ENCODE measurements at regions not wholly inside any gene's neighbourhood (a gene's known extent, or its start where the extent isn't known, plus 50 kb on each side); places are given as distances from the start of the nearest gene placed in this dataset.
A peak's percentile ranks its signal among the peaks of the same experiment; 100 is the strongest.

DNA sequence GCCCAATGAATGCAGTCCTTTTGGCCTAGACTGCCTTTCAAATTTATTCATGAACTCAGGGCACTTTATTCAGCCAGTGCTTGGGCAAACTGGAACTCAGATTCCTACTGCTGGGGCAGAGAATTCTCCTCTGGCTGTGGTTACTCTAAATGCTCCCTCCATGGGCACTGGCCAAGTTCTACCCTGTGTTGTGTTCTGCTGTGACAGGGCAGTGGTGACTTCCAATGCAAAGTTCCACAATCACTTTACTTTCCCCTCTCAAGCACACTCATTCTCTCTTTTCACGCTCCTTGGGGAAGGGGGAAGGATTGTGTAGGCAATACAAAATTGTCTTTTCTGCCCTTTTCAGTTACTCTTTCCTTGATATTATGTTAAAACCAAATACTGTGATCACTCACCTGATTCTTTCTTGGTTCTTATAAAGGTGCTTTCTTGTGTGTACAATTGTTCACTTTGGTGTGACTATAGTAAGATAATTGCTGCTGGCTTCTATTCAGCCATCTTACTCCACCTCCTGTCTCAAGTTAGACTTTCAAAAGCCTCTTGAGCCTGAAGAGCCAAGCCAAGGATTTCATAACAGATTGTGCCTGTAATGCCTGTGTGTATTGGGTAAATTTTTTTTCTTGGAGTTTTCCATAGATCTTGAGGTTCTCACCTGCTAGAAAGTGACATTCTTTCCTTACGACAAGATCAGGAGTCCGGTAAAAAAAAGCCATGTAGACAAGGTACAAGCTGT lies 1078.6 kb downstream of the FAM133A start:
- TF ChIP-seq, protein P1, sequence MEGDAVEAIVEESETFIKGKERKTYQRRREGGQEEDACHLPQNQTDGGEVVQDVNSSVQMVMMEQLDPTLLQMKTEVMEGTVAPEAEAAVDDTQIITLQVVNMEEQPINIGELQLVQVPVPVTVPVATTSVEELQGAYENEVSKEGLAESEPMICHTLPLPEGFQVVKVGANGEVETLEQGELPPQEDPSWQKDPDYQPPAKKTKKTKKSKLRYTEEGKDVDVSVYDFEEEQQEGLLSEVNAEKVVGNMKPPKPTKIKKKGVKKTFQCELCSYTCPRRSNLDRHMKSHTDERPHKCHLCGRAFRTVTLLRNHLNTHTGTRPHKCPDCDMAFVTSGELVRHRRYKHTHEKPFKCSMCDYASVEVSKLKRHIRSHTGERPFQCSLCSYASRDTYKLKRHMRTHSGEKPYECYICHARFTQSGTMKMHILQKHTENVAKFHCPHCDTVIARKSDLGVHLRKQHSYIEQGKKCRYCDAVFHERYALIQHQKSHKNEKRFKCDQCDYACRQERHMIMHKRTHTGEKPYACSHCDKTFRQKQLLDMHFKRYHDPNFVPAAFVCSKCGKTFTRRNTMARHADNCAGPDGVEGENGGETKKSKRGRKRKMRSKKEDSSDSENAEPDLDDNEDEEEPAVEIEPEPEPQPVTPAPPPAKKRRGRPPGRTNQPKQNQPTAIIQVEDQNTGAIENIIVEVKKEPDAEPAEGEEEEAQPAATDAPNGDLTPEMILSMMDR (IDR thresholded peaks at IDR 0.05; ENCODE audit: low read depth, low read length): no peak

DNA sequence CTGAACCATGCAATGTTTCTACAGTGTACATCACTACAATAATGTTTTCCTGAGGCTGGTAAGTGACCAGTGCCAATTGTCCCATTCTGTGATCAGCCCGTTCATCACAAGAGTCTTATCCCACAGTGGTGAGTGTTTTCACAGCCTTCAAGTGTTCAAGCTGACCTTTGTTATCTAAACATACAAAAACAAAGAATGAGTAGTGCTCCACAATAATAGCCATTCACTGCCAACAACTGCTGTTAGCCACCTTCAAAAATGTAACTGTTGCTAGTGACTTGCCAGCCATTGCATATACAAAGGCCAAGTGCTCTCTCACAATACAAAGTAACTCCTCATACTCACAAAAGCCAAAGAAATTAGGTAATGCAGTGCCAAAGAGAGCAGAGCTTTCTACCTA lies 1084.1 kb downstream of the FAM133A start:
- TF ChIP-seq, protein P1 (IDR thresholded peaks at IDR 0.05; ENCODE audit: low read depth, low read length): no peak
- DNase-seq (ENCODE audit: extremely low read depth, low read depth): no peak

More for the DNA sequence above, 1078.6 kb downstream of the FAM133A start:
- DNase-seq (ENCODE audit: extremely low read depth, low read depth): no peak

DNA sequence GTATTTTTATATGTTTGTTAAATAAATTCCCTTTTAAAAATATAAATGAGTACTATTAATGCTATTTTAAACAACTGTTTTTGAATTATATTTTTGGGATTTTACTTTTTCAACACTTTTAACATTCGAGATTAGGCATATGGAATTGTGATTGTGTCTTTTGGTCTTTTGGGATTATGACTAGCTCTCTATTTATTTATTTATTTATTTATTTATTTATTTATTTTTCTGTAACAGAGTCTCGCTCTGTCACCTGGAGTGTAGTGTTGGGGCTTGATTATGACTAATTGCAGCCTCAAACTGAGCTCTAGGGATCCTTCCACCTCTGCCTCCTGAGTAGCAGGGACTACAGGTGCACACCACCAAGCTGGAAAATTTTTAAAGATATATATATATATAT lies 1101.6 kb downstream of the FAM133A start:
- no peak for DNase-seq (ENCODE audit: extremely low read depth, low read depth)

DNA sequence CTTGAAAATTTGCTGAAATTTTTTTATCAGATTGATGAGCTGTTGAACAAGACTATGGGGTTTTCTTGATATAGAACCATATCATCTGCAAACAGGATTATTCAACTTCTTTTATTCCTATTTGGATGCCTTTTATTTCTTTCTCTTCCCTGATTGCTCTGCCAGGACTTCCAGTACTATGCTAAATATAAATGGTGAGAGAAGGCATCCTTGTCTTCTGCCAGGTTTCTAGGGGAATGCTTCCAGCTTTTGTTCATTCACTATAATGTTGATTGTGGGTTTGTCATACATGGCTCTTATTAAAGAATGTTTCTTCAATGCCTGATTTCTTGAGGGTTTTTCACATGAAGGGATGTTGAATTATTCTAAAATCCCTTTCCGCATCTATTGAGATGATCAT lies 1139.5 kb downstream of the FAM133A start:
- no peak for DNase-seq (ENCODE audit: extremely low read depth, low read depth)
- TF ChIP-seq, protein P1 (IDR thresholded peaks at IDR 0.05; ENCODE audit: low read depth, low read length): no peak

More for the DNA sequence above, 1101.6 kb downstream of the FAM133A start:
- TF ChIP-seq, protein P1 (IDR thresholded peaks at IDR 0.05; ENCODE audit: low read depth, low read length): no peak

DNA sequence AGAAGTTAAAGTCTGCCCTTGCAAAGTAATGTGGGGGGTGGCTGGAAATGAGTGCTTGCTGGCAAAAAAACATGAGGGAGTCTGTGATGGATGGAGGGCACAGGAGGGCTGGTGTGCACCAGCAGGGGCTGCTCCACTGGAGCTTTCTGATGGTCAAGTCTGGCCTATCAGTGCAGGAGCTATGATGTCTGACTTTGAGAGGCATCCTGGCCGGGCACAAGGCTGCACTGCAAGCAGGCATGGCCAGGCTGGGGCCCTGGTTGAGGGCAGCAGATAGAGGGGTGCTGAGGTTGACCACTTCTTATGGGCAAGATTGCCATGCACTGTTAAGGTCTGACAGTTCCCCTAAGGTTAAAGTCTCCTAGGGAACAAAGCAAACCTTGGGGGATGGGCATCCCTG lies 1140.2 kb downstream of the FAM133A start:
- DNase-seq (ENCODE audit: extremely low read depth, low read depth): no peak
- TF ChIP-seq, protein P1 (IDR thresholded peaks at IDR 0.05; ENCODE audit: low read depth, low read length): no peak

DNA sequence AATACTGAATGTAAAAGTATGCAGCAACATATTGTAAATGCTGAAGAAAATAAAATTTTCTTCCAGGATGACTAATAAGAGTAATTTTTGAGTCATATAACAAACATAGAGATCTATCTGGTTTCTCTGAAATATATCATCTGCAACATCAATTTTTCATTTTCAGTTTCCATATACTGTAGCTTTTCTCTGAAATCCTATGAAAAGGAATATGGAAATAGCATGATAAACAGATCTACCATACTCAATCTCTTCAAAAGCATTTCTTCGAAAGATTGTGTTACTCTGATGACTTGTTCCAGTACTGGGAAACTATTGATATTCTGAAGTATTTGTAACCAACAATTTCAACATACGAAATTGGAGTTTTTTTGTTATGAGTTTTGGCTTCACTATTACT lies 1156.7 kb downstream of the FAM133A start:
- DNase-seq (ENCODE audit: extremely low read depth, low read depth): no peak
- TF ChIP-seq, protein P1 (IDR thresholded peaks at IDR 0.05; ENCODE audit: low read depth, low read length): no peak

DNA sequence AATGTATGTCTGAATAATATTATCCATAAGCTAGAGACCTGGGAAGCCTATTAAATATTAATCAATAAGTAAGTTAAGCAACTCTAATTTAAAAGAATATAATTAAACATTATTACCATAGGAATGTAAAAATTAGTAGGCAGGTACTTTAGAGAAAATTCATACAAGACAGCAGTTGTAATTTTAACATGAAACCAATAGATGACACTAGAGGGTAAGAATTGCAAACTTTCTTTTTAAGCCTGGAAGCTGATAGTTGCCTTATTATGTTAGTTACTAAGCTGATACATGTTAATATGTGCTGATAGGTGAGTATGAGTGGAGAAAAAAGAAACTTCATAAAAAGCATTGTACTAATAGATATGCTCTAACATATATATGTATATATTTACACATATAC lies 1157.4 kb downstream of the FAM133A start:
- TF ChIP-seq, protein P1 (IDR thresholded peaks at IDR 0.05; ENCODE audit: low read depth, low read length): peak; percentile 26
- DNase-seq (ENCODE audit: extremely low read depth, low read depth): no peak

Data from AG09319 (cell line).